ENCODE measurements at regions not wholly inside any gene's neighbourhood (a gene's known extent, or its start where the extent isn't known, plus 50 kb on each side); places are given as distances from the start of the nearest gene placed in this dataset.
"Not testable (repeated sequence)": the region's sequence is repeated elsewhere in the genome, so short reads cannot be mapped to it uniquely, and the experiment has no call there.

DNA sequence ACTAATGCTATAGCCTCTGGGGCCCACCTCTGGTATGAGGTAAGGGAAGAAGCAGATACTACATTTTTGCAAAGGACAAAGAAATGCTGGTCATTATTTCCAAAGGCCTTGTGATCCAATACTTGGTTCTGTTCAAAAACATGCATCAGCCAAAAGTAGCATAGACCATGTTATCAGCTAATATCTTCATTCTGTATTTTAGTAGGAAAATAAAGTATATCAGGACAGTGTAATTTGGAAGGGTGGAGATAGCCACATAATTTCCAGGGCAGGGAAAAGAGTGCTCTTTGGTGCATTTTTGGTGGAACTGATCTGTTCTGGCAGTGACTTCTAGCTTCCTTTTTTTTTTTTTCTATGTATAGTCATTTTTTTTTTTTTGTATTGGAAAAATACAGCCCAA, 258.0 kb upstream of the SOX4 start:
- DNase-seq = no peak

DNA sequence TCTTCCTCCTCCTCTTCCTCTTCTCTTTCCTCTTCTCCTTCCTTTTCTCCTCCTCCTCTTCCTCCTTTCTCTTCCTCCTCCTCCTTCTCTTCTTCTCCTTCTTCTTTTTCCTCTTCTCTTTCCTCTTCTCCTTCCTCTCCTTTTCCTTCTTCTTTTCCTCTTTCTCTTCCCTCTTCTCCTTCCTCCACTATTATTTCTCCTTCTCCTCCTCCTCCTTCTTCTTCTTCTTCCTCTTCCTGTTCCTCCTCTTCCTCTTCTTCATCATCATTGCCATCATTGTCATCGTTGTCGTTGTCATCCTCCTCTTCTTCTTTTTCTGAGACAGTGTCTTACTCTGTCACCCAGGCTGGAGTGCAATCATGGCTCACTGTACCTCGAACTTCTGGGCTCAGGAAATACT, 256.3 kb upstream of the SOX4 start:
- no peak for DNase-seq

DNA sequence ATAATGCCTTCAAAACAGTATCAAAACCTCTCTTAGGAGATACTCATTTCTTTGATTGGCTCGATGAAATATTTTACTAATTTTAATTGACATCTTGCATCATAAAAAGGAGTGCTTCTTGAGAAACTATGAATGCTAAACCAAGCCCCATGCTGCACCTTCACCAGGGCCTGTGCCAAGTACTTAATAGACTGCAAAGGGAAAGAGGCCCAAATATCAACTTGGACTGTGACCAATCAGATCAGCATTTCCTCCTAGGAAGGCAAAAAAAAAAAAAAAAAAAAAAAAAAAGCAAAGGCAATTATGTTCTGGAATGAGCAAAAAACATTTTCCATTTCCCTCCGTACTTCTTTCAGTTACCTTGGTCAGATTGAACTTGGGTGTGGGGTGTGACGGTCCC, 253.0 kb upstream of the SOX4 start:
- no peak for DNase-seq

DNA sequence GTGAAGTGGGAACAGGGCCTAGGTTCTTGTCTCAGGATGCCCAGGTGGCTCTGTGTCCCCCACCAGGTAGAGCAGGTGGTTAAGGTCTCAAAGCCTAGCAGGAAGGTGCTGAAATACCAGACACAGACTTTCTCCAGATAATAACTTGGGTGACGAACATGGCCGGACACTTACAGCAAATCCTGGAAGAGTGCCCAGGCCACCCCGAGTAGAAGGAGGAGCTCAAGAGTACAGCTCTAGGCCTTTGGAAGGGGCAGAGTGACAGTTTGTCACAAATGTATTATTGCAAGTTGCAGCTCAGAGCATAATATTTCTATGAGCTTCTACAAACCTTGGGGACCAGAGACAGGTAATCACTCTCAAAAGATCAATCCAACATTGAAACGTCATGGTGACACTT, 251.6 kb upstream of the SOX4 start:
- no peak for DNase-seq

DNA sequence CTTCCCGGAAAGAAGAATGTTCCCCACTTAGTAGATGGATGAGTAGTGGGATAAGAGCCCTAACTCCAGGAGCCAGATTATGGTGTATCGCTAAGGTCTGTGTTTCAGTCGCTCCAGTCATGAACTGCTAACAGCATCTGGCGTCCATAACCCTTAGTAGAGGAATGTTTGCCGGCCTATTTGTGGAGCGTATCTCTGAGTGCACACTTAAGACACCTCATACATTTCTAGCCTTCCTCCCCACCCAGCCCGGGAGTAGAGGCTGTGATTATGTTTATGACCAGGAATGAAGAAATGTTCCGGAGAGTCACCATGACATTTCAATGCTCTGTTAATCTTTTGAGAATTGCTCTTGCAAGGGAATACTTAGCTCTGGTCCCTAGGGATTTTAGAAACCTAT, 251.1 kb upstream of the SOX4 start:
- DNase-seq = peak in 1 of 3 experiments; percentile 24

DNA sequence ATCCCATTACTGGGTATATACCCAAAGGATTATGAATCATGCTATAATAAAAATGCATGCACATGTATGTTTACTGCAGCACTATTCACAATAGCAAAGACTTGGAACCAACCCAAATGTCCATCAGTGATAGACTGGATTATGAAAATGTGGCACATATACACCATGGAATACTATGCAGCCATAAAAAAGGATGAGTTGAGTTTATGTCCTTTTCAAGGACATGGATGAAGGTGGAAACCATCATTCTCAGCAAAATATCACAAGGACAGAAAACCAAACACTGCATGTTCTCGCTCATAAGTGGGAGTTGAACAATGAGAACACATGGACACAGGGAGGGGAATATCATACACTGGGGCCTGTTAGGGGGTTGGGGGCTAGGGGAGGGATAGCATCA, 247.8 kb upstream of the SOX4 start:
- DNase-seq = not testable (repeated sequence)

DNA sequence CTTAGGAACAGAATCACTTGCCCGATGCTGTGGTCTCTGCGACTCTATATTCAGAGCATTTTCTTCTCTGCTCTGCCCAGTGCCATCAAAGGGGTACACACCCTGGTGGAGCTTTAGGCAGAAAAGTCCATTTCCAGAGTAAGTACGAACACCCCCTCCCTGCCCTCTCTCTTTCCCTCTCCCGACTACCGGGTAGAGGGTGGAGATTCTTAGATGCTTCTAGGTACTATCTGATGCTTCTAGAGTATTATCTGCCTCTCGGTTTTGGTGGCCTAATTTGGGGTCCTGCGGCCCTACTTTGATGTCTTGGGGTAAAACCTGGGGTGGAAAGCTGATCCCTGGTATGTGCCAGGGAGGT, 245.4 kb upstream of the SOX4 start:
- no peak for DNase-seq

DNA sequence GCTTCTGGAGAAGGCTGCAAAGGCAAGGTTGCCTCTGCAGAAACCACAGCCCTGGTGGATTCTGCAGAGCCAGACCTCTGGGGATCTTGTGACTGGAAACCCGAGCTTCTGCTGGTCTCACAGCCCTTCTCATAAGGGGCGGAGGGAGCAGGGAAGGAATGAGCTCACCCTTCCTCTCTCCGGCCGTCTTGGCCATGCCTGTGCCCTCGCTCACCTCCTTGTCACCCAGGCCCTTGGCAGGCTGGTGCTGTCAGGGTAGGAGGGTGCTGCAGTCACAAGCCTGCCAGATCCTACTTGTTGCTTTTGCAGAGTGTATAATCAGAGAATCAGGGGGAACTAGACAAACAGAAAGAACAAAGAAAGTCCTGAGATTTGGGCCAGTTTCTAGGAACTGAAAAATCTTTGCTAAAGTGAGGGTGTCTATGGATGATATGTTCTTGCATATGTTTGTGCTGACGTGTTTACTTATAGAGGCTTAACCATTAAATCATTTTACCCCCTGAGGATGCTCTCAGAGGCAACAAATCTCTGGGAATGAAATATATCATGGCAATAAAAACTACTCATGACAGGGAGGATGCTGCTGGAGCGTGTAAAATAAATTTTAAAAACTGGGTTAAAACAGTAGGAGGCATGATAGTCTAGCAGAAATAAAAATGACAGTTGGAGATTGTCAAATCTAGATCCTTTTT, 244.9 kb upstream of the SOX4 start:
- DNase-seq = peak; percentile 60 to 81 (median 67)

DNA sequence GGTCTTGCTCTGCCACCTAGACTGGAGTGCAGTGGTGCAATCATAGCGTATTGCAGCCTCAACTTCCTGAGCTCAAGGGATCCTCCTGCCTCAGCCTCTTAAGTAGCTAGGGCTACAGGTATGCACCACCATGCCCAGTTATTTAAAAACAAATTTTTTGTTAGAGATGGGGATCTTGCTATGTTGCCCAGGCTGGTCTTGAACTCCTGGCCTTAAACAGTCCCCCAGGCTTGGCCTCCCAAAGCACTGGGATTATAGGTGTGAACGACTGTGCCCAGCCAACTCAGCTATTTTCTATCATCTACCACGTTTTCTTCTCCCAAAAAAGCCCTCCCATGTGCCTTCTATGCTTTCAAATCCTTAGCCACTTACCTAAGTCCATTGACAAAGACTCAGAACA, 243.7 kb upstream of the SOX4 start:
- DNase-seq = no peak

DNA sequence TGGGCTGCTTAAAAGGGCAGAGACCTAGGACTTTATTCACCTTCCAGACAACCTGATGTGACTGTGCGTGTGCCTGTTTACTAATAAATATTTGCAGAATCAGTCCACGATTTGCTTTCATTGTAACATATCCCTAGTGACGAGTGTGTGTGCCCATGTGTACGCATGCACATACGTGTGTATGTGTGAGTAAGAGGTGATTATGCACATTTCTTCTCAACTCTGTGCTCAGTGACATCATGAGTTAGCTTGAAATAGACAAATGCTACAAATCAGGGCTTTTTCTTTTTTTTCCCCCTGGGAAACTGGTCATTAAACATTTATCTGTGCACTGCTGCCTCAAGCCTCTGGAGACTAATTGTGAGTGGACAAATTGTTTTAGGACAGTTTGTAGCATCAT, 242.6 kb upstream of the SOX4 start:
- DNase-seq = no peak

DNA sequence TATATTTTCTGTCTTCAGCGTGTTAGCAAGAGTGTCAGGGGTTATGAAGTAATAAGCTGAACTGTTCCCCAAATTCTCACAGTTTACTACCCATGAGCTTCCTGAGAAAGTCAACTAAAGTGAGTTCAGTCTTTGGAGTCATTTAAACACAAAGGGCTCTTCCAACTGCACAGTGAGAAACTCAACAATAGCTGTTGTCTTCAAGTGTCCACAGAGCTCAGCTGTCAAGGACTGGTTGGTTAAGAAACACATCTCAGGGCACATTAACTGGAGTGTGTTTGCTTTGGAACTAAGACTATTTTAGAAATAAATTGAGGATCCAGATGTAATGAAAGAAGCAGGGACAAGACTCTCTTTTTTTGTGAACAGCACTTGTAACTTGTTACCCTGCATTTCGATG, 241.4 kb upstream of the SOX4 start:
- peak in 1 of 3 experiments; percentile 79 for DNase-seq

DNA sequence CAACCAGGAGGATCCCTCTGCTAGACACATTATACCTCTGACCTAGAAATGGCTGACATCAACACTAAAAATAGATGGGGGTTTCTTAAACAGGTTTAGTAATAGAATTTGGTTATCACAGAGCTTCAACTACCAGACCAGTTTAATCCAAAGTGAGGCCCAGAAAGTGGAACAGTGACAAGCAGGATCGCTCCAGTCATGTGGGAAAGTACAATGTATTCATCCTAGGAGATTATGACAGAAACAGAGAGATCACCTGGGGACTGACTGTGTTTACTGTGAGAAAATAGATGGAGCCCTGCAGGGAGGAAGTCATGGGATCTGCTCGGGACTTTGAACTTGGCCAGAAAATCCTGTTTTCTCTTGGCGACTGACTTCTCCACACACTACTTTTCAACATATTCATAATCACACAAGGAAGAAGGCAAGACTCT, 238.7 kb upstream of the SOX4 start:
- DNase-seq = peak in 1 of 3 experiments; percentile 42

DNA sequence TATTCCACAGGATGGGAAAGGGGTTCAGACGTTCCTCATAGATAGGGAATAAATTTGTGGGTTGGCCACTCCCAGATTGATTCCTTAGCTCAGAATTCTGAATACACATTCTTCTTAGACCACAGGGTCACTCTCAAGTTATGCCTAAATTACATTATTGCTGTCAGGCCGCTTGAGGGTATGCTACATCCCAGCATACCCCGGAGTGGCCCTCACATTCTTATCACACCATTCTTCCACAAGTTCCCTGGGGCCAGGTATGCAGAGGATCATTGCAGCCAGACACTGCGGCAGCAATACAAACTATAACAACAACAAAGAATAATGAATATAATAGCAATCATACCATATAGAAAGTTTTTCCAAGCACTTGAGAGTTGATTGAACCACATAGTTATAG, 237.9 kb upstream of the SOX4 start:
- no peak for DNase-seq

DNA sequence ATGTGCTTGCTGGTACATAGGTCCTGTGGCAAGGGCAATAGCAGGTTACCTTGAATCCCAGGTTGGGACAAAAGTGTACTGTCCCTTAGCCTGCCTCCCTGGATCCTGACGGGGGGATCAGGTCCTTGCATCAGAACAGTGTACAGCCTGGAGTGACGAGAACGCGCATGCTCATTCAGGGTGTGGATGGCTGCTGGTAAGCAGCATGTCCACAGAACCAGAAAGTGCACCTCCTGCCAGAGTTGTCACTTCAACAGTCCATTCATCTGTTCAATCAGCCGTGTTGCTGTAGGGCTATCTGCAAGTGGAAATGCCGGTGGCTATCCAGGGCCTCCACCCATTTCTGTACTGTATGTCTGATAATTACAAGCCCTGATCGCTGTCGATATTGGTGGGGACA, 236.3 kb upstream of the SOX4 start:
- no peak for DNase-seq

DNA sequence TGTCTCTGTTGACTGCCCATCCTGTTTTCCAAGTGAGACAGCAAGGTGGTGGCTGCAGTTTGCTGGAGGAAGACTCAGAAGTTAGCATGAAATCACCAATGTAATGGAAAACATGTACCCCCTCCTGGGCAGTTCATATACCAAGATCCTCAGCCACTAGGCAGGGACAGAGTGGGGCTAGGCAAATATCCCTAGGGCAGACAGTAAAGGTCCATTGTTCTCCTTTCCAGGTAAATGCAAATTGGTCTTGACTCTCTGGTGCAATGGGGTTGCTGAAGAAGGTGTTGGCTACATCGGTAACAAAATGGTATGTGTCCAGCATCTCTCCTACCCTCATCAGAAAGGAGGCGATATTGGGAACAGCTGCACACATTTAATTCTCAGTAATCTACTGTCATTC, 233.6 kb upstream of the SOX4 start:
- DNase-seq = no peak

DNA sequence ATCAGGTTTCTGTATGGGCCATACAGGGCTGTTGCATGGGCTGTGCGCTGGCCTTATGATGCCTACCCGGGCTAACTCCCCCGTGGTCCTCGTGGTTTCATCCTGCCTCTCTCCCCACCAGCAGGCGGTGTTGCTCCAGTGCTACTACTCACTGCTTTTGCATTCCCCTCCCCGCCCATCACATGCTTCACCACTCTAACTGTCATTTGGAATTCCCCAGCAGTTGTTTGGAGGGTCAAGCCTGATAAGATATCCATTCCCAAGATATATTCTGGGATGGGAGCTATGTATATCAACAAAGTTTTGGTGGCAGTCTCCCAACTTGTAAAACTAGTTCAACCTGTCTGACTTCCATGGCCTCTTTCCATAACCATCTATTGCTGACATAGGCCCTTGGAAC, 233.2 kb upstream of the SOX4 start:
- DNase-seq = no peak

DNA sequence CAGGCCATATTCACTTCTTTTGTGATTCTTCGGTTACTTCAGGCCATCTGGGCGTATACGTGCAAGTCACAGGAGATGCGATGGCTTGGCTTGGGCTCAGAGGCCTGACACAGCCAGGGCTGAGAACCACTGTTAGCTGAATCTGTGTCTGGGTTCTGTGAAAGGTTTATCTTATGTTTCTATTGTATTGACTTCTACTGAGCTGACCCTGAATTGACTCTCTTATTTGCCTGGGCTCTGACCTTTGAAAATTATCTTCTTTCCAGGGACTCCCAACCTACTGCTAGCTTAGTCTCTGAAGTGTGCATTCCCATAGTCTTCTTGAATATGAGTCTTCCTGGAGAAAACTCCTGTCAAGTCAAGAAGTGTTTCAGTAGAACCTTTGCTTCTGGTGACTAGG, 226.4 kb upstream of the SOX4 start:
- DNase-seq = no peak

DNA sequence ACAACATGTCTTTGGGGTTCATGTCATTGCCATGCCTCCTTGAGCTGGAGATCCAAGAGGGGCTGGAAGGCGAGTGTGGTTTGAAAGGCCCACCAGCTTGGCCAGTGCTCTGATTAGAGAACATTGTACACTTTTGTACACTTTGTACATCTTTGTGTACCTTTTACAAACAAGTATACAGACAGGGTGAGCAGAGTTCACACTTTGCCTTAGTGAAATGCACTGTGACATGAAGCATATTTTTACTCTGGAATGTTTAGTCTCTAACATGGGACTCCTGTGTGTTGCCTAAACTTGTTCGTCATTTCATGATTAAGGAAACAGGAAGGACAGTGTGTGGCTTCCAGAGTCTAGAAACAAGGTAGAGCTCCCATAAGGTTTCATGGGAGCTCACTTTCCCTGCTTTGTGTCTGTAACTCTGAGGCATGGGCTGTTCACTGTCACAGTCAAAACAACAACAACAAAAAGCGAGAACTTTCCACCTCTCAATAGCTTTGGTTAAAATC, 225.8 kb upstream of the SOX4 start:
- no peak for DNase-seq

DNA sequence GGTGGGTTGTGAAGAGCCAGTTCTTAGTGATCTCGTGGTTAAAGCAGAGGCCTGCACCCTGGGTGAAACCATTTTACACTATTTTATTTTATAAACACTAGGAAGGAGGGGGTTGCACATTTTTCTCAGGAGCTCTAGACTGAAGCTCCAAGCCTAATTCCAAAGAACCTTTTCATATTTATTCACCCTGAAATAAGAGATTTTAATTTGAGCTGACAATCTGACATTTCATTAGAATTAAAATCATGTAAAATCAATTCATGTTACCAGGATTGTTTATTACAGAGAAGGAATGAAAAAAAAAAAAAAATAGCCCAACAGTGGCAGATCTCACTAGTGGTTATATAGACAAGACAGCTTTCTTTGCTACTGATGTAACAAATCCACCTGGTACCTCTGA, 222.5 kb upstream of the SOX4 start:
- DNase-seq = no peak

DNA sequence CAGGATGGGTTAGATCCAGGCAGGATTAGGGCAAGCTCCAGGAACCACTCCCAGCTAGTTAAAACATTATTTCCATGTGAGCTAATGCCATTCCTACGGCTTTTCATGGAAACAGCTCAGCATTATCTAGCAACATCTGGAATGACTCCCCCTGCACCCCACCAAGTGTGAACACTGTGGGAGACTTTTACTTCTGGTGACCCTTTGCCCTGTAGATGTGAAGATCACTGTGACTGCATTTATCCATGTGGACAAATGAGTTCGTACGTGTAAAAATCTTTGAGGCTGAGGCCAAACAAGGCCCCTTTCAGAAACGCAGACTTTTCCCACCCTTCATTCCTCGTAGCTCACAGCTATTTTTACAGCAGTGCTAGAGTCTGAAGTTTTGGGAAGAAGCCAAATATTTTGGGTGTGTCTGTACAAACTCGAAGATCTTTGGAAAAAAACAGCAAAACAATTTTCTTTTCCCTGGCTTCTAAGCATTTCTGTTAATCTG, 221.8 kb upstream of the SOX4 start:
- no peak for DNase-seq

DNA sequence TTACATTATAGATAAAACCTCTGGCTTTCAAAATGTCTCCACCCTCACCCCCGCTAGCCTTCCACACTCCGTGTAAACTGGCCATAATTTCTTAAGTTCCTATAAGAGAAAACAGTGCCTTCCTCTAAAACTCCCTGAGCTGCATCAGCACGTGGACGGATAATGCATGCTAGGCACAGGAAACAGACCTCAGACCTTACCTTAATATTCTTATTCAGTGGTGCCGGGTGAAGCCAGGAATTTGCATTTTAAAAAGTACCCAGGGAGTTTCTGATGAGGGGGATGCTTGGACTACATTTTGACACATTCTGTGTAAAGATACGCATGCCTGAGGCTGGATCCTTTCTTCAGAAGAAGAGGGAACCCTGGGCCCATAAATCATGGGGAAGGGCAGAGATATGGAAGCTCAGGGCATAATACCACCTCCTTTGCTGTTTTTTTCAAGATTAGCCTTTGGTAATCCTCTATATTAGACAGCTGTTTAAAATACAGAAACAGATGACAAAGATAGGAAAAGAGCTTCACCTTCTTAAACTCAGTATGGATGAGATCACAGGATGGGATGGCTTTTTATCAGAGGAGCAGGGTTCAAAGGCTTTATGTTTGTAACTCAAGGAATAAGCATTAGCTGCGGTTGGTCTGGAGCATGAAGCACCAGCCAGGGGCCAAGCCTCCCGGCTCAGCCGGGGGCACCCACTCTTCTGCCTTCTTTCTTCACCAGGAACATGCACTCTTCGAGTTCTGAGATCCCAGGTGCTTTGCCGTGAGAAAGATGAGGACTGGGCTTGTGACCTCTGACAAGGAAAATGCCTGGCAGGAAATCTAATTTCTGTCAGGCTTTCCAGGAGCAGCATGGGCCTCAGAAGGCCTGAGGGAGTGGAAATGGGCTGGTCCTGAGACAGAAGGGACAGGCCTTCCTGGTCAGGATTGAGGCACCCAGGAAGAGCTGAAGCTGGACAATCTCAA, 218.1 kb upstream of the SOX4 start:
- no peak for DNase-seq

DNA sequence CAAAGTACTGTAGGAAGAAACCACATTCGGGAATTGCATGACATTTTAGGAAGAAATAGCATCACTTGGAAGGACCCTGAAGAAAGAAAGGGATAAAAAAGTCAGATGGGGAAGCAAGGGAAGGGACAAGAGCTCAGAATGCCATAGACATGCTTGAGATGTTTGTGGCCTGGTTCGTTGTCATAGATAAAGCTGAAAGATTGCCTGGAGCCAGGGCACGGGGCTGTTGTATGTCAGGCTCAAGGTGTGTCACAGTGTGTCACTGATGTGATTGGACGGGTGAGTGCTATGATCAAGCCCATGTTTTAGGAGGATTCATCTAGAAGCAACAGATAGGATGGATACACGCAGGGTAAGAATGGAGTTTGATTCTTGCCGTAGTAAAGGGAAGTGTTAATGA, 216.2 kb upstream of the SOX4 start:
- no peak for DNase-seq

DNA sequence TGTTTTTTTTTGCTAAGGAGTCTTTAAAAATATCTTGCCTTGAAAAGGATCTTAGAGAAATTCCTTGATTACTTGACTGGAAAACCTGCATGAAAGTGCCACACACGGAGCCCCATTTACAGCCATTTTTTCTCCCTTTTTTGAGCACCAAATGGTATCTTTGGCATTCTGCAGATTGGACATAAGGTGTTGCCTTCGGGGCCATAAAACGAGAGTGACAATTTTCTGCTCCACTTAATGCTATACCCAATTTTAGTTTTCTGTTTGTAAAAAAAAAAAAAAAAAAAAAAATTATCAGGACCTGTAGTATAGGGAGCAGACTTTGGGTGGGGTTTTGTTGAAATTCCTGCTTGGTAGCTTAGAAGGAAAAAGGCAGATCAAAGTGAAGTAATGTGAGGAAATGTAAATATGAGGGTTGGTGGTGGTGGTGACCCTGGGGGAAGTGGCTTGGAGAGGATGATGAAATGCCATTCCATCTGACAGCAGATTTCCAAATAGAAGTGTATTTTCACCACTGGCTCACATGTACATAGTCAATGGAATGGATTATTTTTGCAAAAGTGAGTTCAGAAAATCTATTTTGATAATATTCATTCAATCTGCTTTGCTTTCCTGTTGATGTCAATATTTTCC, 212.1 kb upstream of the SOX4 start:
- DNase-seq = peak in 1 of 3 experiments; percentile 5

Data from NCI-H1417 (cell line).